HFF-Myc (cell line): ENCODE measurements at regions not wholly inside any gene's neighbourhood (a gene's known extent, or its start where the extent isn't known, plus 50 kb on each side); places are given as distances from the start of the nearest gene placed in this dataset.

Experiments used
- DNase-seq: peaks from one replicate; pipeline ENCODE4 v3.0.0-alpha.2; 2011; ENCODE audit warnings: low read depth; ENCODE audit errors: extremely low read depth
- H3K4me3 ChIP-seq: replicated peaks from 2 replicates; pipeline ENCODE4 v1.5.1; 2011; ENCODE audit warnings: low read depth, mild to moderate bottlenecking, control low read depth, low read length
- TF ChIP-seq, protein P1 (sequence below): IDR thresholded peaks from 2 replicates; pipeline ENCODE4 v1.5.1; 2012; ENCODE audit warnings: mild to moderate bottlenecking, low read depth, low read length, control low read depth; ENCODE audit errors: missing control alignments

DNA sequence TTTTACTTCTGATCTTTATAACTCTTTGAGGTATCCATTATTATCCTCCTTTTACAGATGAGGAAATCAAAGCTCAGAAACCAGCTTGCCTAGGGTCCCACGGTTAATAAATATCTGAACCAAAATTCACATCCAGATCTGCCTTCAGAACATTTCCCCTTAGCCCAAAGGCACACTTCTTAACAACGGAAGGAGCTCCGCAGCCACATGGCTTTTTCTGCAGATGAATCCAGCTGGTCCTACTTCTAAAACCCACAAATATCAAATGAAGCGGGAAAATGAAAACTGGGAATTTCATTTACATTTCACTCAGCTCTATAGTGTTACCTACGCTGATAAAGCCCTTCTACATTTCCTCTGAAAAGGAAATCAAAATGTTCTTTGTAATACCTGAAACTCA, 357.0 kb upstream of the ID2 start:
- TF ChIP-seq, protein P1, sequence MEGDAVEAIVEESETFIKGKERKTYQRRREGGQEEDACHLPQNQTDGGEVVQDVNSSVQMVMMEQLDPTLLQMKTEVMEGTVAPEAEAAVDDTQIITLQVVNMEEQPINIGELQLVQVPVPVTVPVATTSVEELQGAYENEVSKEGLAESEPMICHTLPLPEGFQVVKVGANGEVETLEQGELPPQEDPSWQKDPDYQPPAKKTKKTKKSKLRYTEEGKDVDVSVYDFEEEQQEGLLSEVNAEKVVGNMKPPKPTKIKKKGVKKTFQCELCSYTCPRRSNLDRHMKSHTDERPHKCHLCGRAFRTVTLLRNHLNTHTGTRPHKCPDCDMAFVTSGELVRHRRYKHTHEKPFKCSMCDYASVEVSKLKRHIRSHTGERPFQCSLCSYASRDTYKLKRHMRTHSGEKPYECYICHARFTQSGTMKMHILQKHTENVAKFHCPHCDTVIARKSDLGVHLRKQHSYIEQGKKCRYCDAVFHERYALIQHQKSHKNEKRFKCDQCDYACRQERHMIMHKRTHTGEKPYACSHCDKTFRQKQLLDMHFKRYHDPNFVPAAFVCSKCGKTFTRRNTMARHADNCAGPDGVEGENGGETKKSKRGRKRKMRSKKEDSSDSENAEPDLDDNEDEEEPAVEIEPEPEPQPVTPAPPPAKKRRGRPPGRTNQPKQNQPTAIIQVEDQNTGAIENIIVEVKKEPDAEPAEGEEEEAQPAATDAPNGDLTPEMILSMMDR = no peak
- DNase-seq = no peak
- H3K4me3 ChIP-seq = no peak overlapping the region

DNA sequence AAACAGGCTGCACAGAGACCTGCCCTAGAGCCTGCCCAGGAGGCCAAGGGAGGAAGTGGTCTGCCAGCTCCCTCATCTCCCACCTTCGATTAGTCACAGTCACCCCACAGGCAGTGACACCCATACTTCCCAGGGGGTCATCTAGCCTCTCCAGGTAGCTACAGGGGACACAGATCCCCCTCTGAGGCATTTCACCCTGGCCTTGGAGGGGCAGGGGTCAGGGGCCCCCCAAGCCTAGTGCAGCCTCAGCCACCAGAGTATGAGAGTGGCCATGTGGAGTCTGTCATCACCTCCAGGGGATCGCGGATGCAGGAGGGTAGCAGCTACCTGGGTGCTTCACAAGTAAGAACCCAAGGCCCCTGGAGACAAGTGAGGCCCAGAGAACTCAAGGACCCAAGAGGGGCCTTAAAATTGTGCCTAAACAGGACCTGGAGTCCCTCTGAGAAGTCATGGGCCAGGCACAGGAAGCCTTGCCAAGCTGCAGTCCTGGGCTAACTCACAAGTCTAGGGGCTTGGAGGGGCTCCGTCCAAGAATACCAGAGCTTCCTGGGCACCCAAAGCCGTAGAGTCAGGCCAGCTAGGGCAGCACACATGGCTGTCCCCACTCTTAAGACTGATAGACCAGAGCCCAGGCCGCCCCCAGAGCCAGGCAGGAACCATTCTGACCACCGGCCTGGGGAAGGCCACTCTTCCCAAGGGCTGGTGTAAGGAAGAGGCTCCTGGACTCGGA, 354.3 kb upstream of the ID2 start:
- TF ChIP-seq, protein P1 = no peak
- no peak overlapping the region for H3K4me3 ChIP-seq
- no peak for DNase-seq

DNA sequence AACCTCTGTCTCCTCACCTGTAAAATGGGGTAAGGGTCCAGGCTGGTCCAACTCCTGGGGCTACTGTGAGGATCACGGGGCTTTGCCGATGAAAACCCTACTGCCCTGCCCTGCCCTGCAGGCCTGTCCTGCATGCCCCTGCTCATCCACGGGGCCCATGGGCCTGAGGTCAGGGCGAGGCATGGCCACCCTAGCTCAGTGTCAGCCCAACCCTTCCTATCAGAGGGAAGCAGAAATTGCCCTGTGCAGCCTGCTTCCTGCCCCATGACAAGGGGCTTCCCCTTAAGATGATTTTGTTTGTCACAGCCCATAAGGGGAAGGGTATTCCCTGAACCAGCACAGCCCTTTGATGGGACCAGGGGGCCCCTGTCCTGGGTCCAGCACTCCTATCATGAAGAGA, 353.6 kb upstream of the ID2 start:
- TF ChIP-seq, protein P1 = no peak
- H3K4me3 ChIP-seq = no peak overlapping the region
- DNase-seq = no peak

DNA sequence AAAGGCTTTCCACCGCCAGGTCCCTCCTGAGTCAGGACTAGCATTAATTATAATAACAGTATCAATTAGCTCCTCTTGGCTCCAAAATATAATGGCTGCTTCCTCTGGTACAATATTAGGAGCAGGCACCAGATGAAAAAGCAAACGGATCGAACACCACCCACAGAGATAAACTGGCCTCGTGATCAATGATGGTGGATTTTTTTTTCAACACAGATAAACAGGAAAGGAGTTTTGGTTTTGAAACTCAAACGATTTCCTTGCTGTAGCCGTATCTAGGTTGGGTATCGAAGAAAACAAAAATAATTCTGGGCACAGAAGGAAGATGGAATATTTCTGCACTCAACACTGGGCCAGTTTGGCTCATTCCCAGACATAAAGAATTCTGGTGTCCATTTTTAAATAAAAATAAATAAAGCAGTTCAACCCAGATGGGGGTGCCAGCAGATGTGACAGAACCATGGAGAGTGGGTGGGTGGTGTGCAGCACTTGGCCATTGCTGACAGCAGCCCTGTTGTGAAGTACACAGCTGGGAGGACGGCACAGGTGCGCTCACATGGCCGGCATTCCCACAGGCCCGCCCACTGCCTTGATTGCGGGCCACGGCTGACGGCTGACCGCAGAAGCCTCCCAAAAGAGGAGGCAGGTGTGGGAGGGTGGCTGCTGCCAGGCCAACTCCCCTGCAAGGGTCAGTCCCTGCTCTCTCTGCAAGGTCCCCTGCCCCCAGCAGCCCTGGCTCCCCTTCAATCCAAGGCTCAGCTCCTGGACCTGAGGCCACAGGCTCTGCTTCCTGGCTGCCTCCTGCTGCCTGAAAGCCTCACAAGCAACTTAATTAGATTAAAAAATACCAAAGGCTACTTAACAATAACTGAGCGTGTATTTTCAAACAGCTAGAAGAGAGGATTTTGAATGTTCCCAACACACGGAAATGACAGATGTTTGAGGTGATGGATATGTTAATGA, 351.9 kb upstream of the ID2 start:
- no peak overlapping the region for H3K4me3 ChIP-seq
- DNase-seq = no peak
- TF ChIP-seq, protein P1 = no peak

DNA sequence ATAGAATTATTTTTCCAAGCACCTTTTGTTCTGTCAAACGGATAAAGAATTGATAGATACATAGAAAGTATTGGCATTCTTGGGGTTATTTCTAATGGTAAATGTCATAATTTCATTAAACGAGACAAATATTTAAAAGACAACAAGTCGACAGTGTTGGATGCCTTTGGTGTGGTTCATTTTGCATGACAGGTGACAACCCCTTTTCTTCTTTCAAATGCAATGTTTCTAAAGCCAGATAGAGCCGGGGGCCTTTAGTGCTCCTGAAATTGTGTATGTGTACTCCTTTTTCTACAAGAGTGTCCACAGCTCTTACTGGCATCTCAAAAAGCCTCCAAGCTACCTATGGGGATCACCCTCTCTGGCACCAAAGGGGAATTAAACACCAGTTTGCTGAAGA, 350.8 kb upstream of the ID2 start:
- DNase-seq = no peak
- H3K4me3 ChIP-seq = no peak overlapping the region
- TF ChIP-seq, protein P1 = no peak

DNA sequence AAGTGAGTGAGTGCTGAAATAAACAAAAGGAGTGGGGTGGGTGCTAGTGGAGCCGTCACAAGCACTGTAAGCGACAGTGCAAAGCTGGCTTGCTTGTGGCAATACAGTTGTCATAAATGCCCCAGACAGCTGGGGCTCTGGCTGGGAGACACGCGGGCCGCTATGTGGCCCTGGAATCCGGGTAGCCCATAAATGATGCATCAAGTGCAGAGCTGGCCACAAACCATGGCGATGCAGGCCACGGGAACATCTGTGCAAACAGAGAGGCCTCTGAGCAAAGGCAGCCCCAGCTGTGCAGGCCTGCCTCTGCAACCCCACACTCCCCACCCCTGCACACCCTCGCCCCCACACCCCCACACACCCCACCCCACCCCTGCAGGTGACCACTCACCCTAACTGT, 349.2 kb upstream of the ID2 start:
- TF ChIP-seq, protein P1 = no peak
- no peak overlapping the region for H3K4me3 ChIP-seq
- DNase-seq = no peak
